Stimulated activated naive CD8-positive, alpha-beta T cell treated with anti-CD3 and anti-CD28 coated beads, Interleukin-15, Interleukin-2, amounts not matched to agents 100 U/mL and 50 U/mL, for 24 hours (primary cell): ENCODE measurements at regions not wholly inside any gene's neighbourhood (a gene's known extent, or its start where the extent isn't known, plus 50 kb on each side); places are given as distances from the start of the nearest gene placed in this dataset.

ENCODE experiments used
- ATAC-seq: fragments of 150-1000 bp; cut with Tn5 transposase; one replicate; pipeline ENCODE4 v1.10.0; 2021
- DNase-seq: peaks from one replicate; pipeline ENCODE4 v3.0.0; 2021

DNA sequence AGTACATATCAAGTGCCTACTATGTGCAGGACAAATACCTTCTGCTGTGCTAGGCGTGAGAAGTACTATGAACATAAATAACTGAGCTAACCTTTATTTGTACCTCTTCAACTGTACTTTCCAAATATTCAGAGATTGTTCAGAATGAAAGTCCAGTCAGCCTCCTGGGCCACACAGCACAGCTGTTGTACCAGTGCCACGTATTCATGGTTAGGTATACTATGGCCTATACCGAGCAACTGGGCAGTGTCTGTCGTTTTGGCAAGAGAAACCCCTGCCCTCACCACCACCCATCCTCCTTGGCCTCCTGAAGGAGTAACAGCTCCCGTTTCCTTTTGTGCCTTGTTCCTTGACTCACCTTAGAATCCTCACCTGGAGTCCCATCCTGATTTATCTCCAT lies 53.0 kb downstream of the RASSF10 start:
- DNase-seq (no peak), ATAC-seq (no peak)

GRCh38 chr11:13064593-13064992 lies 55.5 kb downstream of the RASSF10 start:
- no peak for DNase-seq
- ATAC-seq = no peak

DNA sequence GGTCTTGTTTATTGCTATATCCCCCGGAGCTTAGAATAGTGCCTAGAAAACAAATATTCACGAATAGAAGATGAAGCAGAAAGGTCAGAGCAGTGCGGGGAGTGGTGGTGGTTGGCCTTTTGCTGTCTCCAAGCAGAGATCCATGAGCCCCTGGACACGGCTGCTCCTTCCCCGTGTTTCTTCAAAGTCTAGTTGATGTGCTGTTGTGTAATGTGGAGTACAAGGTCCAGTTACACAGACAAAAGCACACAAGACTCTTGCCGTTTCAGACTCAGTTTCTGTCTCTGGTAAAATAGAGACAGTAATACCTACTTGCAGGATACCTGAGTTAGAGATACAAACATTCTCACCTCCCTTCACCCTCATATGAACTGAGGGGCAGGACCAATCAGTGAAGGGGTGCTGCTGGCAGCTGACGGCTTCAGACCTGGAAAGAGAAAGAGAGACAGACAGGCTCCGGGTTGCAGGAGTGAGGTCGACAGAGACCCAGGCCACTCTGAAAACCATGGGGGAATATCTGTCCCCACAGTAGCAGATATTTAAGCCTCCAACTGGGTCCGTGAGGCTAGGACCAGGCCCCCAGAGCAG lies 56.2 kb downstream of the RASSF10 start:
- ATAC-seq (no peak), DNase-seq (no peak)

- ATAC-seq (no peak), DNase-seq (no peak)
Measured at GRCh38 chr11:13068211-13068610, 59.1 kb downstream of the RASSF10 start.

- ATAC-seq = peak; percentile 28
- DNase-seq = no peak
Measured at GRCh38 chr11:13073119-13073981, 64.2 kb downstream of the RASSF10 start.

- ATAC-seq = no peak
- DNase-seq = no peak
Measured at GRCh38 chr11:13074714-13075464, 65.8 kb downstream of the RASSF10 start.

DNA sequence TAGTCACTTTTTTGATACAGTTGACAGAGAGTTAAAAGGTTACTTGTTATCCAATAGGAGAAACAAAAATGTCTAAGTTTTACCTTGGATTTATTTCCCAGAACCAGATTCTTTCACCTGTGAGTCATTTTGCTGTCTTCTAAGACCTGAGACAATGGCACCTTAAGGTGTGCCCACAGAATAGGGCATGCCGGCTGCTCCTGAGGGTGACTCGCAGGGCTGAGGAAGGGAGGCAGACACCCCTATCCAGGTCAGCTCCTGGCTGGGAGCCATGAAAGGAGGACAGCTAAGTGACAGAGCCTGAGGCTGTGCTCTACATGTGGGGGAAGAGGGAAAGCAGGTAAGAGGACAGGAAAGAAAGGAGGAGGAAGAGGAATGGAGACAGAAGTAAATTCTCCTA lies 67.8 kb downstream of the RASSF10 start:
- ATAC-seq (no peak), DNase-seq (no peak)

GRCh38 chr11:13080861-13081260 lies 71.7 kb downstream of the RASSF10 start:
- ATAC-seq (no peak), DNase-seq (no peak)

GRCh38 chr11:13082588-13082987 lies 73.5 kb downstream of the RASSF10 start:
- no peak for ATAC-seq

GRCh38 chr11:13090228-13090708 lies 81.2 kb downstream of the RASSF10 start:
- ATAC-seq (no peak), DNase-seq (no peak)

More at GRCh38 chr11:13082588-13082987, 73.5 kb downstream of the RASSF10 start:
- DNase-seq = no peak

GRCh38 chr11:13091373-13091772 lies 82.3 kb downstream of the RASSF10 start:
- ATAC-seq (no peak), DNase-seq (no peak)

- ATAC-seq = no peak
- no peak for DNase-seq
Measured at GRCh38 chr11:13091804-13092203, 82.7 kb downstream of the RASSF10 start.

DNA sequence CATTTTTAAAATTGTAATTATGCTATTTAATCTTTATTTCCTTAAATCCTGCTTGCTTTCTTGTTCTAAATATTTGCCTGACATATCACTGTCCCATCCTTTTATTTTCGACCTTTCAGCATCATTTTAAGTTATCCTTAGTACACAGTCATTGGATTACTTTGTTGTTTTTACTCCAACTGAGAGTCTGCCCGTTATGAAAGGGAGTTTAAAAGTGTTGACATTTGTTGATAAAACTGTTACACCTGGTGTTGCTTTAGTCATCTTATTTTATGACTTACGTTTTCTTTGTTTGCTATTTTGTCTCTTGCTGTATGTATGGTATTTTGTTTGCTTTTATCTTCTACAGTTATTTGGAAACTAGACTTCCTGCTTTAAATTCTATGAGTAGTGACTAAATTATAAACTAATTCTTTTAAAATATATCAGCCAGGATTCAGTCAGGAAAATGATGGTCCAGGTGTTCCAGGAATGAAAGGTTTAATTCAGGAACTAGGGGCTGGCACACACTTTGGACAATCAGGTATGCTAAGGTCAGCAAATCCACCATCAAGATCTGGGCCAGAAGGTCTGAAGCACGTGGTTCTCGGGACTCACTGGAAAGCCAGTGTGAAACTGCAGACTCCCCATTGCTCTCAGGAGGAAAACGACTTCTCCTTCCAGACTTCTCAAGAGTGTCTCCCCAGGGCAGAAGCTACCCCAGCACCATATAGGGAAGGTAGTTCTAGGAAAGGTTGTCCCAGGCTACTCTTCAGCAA lies 86.0 kb downstream of the RASSF10 start:
- DNase-seq (no peak), ATAC-seq (no peak)

DNA sequence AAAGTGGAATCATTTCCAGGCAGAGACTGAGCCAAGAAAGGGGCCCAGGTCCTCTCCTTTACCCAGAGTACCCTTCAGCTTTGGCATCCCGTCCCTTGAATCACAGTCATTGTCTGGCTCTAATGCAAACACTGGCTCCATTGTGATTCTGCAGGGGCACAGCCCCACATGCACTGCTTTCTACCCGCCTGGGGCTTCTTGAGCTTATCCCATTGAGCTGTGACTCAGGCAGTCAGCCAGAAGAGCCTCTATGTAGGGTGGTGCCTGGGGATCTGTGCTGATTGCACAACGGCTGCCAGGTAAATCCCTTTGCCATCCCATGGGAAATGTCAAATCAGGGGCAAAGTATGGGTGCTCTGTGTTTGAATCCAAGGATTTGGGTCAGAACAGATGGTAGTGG lies 88.9 kb downstream of the RASSF10 start:
- DNase-seq = no peak
- no peak for ATAC-seq

GRCh38 chr11:13098616-13099289 lies 89.6 kb downstream of the RASSF10 start:
- no peak for DNase-seq
- ATAC-seq = no peak

GRCh38 chr11:13101644-13102512 lies 92.8 kb downstream of the RASSF10 start:
- ATAC-seq = no peak
- no peak for DNase-seq

- ATAC-seq (no peak), DNase-seq (no peak)
Measured at GRCh38 chr11:13102513-13102840, 93.4 kb downstream of the RASSF10 start.

- DNase-seq (no peak), ATAC-seq (no peak)
Measured at GRCh38 chr11:13102865-13103539, 93.9 kb downstream of the RASSF10 start.

DNA sequence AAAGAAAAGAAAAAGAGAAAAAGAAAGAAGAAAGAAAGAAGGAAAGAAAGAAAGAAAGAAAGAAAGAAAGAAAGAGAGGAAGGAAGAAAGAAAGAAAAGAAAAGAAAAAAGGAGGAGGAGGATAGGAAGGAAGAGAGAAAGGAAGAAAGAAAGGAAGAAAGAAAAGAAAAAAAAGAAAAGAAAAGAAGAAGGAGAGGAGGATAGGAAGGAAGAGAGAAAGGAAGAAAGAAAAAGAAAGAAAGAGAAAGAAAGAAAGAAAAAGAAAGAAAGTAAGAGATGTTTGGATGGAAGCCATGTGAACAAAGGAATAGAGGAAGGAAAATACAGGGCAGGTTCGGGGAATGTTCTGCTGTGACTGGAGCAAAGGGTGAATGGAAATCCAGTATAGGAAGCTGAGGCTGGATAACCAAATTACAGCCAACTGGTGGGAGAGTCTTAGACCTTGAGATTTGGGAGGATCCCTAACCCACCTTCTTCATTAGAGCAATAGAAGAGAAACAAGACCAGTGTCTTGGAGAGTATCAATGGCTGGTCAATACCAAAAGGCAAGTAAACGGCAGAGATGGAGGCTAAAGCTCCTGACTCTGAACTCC lies 94.9 kb downstream of the RASSF10 start:
- ATAC-seq (no peak), DNase-seq (no peak)
